Stimulated activated CD4-positive, alpha-beta T cell treated with anti-CD3 and anti-CD28 coated beads, Interleukin-4, amount 100 ng/mL, for 24 hours (primary cell): ENCODE measurements at regions not wholly inside any gene's neighbourhood (a gene's known extent, or its start where the extent isn't known, plus 50 kb on each side); places are given as distances from the start of the nearest gene placed in this dataset.

Source experiments
- DNase-seq: peaks from one replicate; pipeline ENCODE4 v3.0.0-alpha.2; 2020

GRCh38 chr20:58138395-58138794 lies 90.1 kb downstream of the ANKRD60 start:
- DNase-seq: no peak

GRCh38 chr20:58137651-58138265 lies 90.7 kb downstream of the ANKRD60 start:
- no peak for DNase-seq

GRCh38 chr20:58137236-58137635 lies 91.2 kb downstream of the ANKRD60 start:
- DNase-seq: no peak

GRCh38 chr20:58136149-58136484 lies 92.3 kb downstream of the ANKRD60 start:
- no peak for DNase-seq

- no peak for DNase-seq
Observed at GRCh38 chr20:58135441-58136148, 92.9 kb downstream of the ANKRD60 start.

GRCh38 chr20:58133020-58133808 lies 95.2 kb downstream of the ANKRD60 start:
- no peak for DNase-seq

- no peak for DNase-seq
Observed at GRCh38 chr20:58131551-58132142, 96.8 kb downstream of the ANKRD60 start.

- DNase-seq: no peak
Observed at GRCh38 chr20:58131151-58131550, 97.3 kb downstream of the ANKRD60 start.

- no peak for DNase-seq
Observed at GRCh38 chr20:58130581-58130980, 97.9 kb downstream of the ANKRD60 start.

GRCh38 chr20:58130156-58130555 lies 98.3 kb downstream of the ANKRD60 start:
- no peak for DNase-seq

GRCh38 chr20:58129721-58130151 lies 98.7 kb downstream of the ANKRD60 start:
- no peak for DNase-seq

GRCh38 chr20:58128635-58129625 lies 99.5 kb downstream of the ANKRD60 start:
- no peak for DNase-seq

- no peak for DNase-seq
Observed at GRCh38 chr20:58127701-58128111, 100.7 kb downstream of the ANKRD60 start.

GRCh38 chr20:58125726-58126125 lies 102.7 kb downstream of the ANKRD60 start:
- DNase-seq: no peak

GRCh38 chr20:58117944-58118343 lies 110.5 kb downstream of the ANKRD60 start:
- DNase-seq: no peak

- DNase-seq: no peak
Observed at GRCh38 chr20:58116505-58116904, 111.9 kb downstream of the ANKRD60 start.

- no peak for DNase-seq
Observed at GRCh38 chr20:58113716-58114115, 114.7 kb downstream of the ANKRD60 start.

- no peak for DNase-seq
Observed at GRCh38 chr20:58112017-58112781, 116.3 kb downstream of the ANKRD60 start.

GRCh38 chr20:58111310-58112016 lies 117.0 kb downstream of the ANKRD60 start:
- DNase-seq: no peak

- no peak for DNase-seq
Observed at GRCh38 chr20:58109918-58110635, 118.4 kb downstream of the ANKRD60 start.
